HUES6 (cell line): ENCODE measurements at regions not wholly inside any gene's neighbourhood (a gene's known extent, or its start where the extent isn't known, plus 50 kb on each side); places are given as distances from the start of the nearest gene placed in this dataset.

ENCODE experiments used
- H3K27ac ChIP-seq: 2 replicates; pipeline ENCODE4 v1.7.0; 2013; ENCODE audit warnings: low read depth, mild to moderate bottlenecking, low read length, inconsistent platforms
- H3K27me3 ChIP-seq: 2 replicates; pipeline ENCODE4 v1.6.1; 2013; ENCODE audit warnings: low read length; ENCODE audit not compliant: control insufficient read depth, insufficient read depth
- H3K36me3 ChIP-seq: 2 replicates; pipeline ENCODE4 v1.6.1; 2013; ENCODE audit warnings: low read length; ENCODE audit not compliant: control insufficient read depth, insufficient read depth
- H3K4me1 ChIP-seq: 2 replicates; pipeline ENCODE4 v1.6.1; 2013; ENCODE audit warnings: low read length; ENCODE audit not compliant: control insufficient read depth, insufficient read depth
- H3K4me3 ChIP-seq: 2 replicates; pipeline ENCODE4 v1.5.1; 2013; ENCODE audit warnings: low read depth, low read length
- H3K9ac ChIP-seq: one replicate; pipeline ENCODE4 v1.6.1; 2013; ENCODE audit warnings: mild to moderate bottlenecking, low read length
- H3K9me3 ChIP-seq: 2 replicates; pipeline ENCODE4 v1.6.1; 2013; ENCODE audit warnings: low read depth, low read length; ENCODE audit not compliant: control insufficient read depth, insufficient read depth

GRCh38 chr2:41694536-41695049, 353.2 kb upstream of the PKDCC start:
- no peak overlapping the region for H3K27ac ChIP-seq
- no peaks in the 10 kb centered on the region for H3K4me1 ChIP-seq
- no peaks in the 10 kb centered on the region for H3K36me3 ChIP-seq
- no peak overlapping the region for H3K9ac ChIP-seq
- no peaks in the 10 kb centered on the region for H3K27me3 ChIP-seq
- no peak overlapping the region for H3K4me3 ChIP-seq
- H3K9me3 ChIP-seq = no peaks in the 10 kb centered on the region

- no peak overlapping the region for H3K4me3 ChIP-seq
- no peak overlapping the region for H3K27ac ChIP-seq
- H3K27me3 ChIP-seq = no peaks in the 10 kb centered on the region; the same call in 1 of the 2 replicates
- no peak overlapping the region for H3K9ac ChIP-seq
- H3K4me1 ChIP-seq = no peaks in the 10 kb centered on the region
- H3K36me3 ChIP-seq = no peaks in the 10 kb centered on the region
- H3K9me3 ChIP-seq = no peaks in the 10 kb centered on the region
Measured at GRCh38 chr2:41695198-41696113, 352.4 kb upstream of the PKDCC start.

- Histone ChIP-seq H3K27ac (no peak overlapping the region), H3K9me3 (no peaks in the 10 kb centered on the region), H3K4me1 (no peaks in the 10 kb centered on the region), H3K4me3 (no peak overlapping the region), H3K27me3 (no peaks in the 10 kb centered on the region; the same call in 1 of the 2 replicates), H3K36me3 (no peaks in the 10 kb centered on the region), H3K9ac (no peak overlapping the region)
Measured at GRCh38 chr2:41697389-41697788, 350.4 kb upstream of the PKDCC start.

- Histone ChIP-seq H3K4me1 (no peaks in the 10 kb centered on the region), H3K27me3 (no peaks in the 10 kb centered on the region; the same call in 1 of the 2 replicates), H3K36me3 (no peaks in the 10 kb centered on the region), H3K9ac (no peak overlapping the region), H3K9me3 (no peaks in the 10 kb centered on the region), H3K4me3 (no peak overlapping the region), H3K27ac (no peak overlapping the region)
Measured at GRCh38 chr2:41698678-41699422, 349.0 kb upstream of the PKDCC start.

- H3K4me1 ChIP-seq = no peaks in the 10 kb centered on the region
- H3K9ac ChIP-seq = no peak overlapping the region
- no peaks in the 10 kb centered on the region; the same call in 1 of the 2 replicates for H3K27me3 ChIP-seq
- H3K27ac ChIP-seq = no peak overlapping the region
- no peak overlapping the region for H3K4me3 ChIP-seq
- H3K9me3 ChIP-seq = no peaks in the 10 kb centered on the region
- H3K36me3 ChIP-seq = no peaks in the 10 kb centered on the region
Measured at GRCh38 chr2:41701231-41701630, 346.6 kb upstream of the PKDCC start.

GRCh38 chr2:41703123-41703522, 344.7 kb upstream of the PKDCC start:
- no peaks in the 10 kb centered on the region; the same call in 1 of the 2 replicates for H3K27me3 ChIP-seq
- no peaks in the 10 kb centered on the region for H3K36me3 ChIP-seq
- H3K4me1 ChIP-seq = no peaks in the 10 kb centered on the region
- H3K27ac ChIP-seq = no peak overlapping the region
- H3K9me3 ChIP-seq = no peaks in the 10 kb centered on the region
- no peak overlapping the region for H3K9ac ChIP-seq
- no peak overlapping the region for H3K4me3 ChIP-seq

GRCh38 chr2:41705634-41706033, 342.2 kb upstream of the PKDCC start:
- H3K4me1 ChIP-seq = no peaks in the 10 kb centered on the region
- H3K36me3 ChIP-seq = no peaks in the 10 kb centered on the region
- H3K27ac ChIP-seq = no peak overlapping the region
- no peaks in the 10 kb centered on the region for H3K9me3 ChIP-seq
- H3K9ac ChIP-seq = no peak overlapping the region
- no peaks in the 10 kb centered on the region for H3K27me3 ChIP-seq
- no peak overlapping the region for H3K4me3 ChIP-seq

- no peaks in the 10 kb centered on the region for H3K36me3 ChIP-seq
- H3K27ac ChIP-seq = no peak overlapping the region
- no peaks in the 10 kb centered on the region for H3K9me3 ChIP-seq
- H3K27me3 ChIP-seq = no peaks in the 10 kb centered on the region
- no peaks in the 10 kb centered on the region for H3K4me1 ChIP-seq
- no peak overlapping the region for H3K4me3 ChIP-seq
- H3K9ac ChIP-seq = no peak overlapping the region
Measured at GRCh38 chr2:41706286-41706685, 341.5 kb upstream of the PKDCC start.

- H3K9ac ChIP-seq = no peak overlapping the region
- no peaks in the 10 kb centered on the region for H3K27me3 ChIP-seq
- H3K9me3 ChIP-seq = no peaks in the 10 kb centered on the region
- H3K36me3 ChIP-seq = no peaks in the 10 kb centered on the region
- no peak overlapping the region for H3K4me3 ChIP-seq
- no peak overlapping the region for H3K27ac ChIP-seq
- no peaks in the 10 kb centered on the region for H3K4me1 ChIP-seq
Measured at GRCh38 chr2:41707790-41708451, 339.9 kb upstream of the PKDCC start.

- Histone ChIP-seq H3K4me3 (no peak overlapping the region), H3K4me1 (no peaks in the 10 kb centered on the region), H3K27me3 (no peaks in the 10 kb centered on the region), H3K9ac (no peak overlapping the region), H3K27ac (no peak overlapping the region), H3K36me3 (no peaks in the 10 kb centered on the region), H3K9me3 (no peaks in the 10 kb centered on the region)
Measured at GRCh38 chr2:41709702-41710599, 337.9 kb upstream of the PKDCC start.
